Astrocyte (in vitro differentiated cells and primary cell): ENCODE measurements at regions not wholly inside any gene's neighbourhood (a gene's known extent, or its start where the extent isn't known, plus 50 kb on each side); places are given as distances from the start of the nearest gene placed in this dataset.

Source experiments
- CTCF ChIP-seq: IDR thresholded peaks from 2 replicates; pipeline ENCODE4 v1.5.1; 2011; ENCODE audit warnings: low read depth, mild to moderate bottlenecking, inconsistent platforms, low read length, moderate library complexity; ENCODE audit not compliant: insufficient read depth
- EZH2 ChIP-seq: IDR thresholded peaks from 2 replicates; pipeline ENCODE4 v1.6.1; 2012; ENCODE audit warnings: mild to moderate bottlenecking, low read length, inconsistent platforms; ENCODE audit not compliant: insufficient read depth

GRCh38 chr3:150225986-150226385 is 182.1 kb upstream of the TSC22D2 start:
- TF ChIP-seq CTCF (no peak), EZH2 (no peak)
